ENCODE measurements at regions not wholly inside any gene's neighbourhood (a gene's known extent, or its start where the extent isn't known, plus 50 kb on each side); places are given as distances from the start of the nearest gene placed in this dataset.
"Not testable (repeated sequence)": the region's sequence is repeated elsewhere in the genome, so short reads cannot be mapped to it uniquely, and the experiment has no call there.

GRCh38 chrX:50980251-50980650 is 69.7 kb downstream of the BMP15 start:
- H3K36me3 Mint-ChIP-seq (ENCODE audit: low read depth): no peaks in the 10 kb centered on the region
- ATAC-seq (ENCODE audit: low read depth): no peak
- no peak overlapping the region for H3K4me3 Mint-ChIP-seq
- no peaks in the 10 kb centered on the region for H3K9me3 Mint-ChIP-seq
- POLR2A ChIA-PET: no interaction called here
- H3K27ac Mint-ChIP-seq: no peak overlapping the region
- intact Hi-C loops (cut with micrococcal nuclease): no loop called here
- CTCF ChIA-PET: no interaction called here
- TF ChIP-seq, protein P1, sequence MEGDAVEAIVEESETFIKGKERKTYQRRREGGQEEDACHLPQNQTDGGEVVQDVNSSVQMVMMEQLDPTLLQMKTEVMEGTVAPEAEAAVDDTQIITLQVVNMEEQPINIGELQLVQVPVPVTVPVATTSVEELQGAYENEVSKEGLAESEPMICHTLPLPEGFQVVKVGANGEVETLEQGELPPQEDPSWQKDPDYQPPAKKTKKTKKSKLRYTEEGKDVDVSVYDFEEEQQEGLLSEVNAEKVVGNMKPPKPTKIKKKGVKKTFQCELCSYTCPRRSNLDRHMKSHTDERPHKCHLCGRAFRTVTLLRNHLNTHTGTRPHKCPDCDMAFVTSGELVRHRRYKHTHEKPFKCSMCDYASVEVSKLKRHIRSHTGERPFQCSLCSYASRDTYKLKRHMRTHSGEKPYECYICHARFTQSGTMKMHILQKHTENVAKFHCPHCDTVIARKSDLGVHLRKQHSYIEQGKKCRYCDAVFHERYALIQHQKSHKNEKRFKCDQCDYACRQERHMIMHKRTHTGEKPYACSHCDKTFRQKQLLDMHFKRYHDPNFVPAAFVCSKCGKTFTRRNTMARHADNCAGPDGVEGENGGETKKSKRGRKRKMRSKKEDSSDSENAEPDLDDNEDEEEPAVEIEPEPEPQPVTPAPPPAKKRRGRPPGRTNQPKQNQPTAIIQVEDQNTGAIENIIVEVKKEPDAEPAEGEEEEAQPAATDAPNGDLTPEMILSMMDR (IDR thresholded peaks at IDR 0.05): no peak
- no peaks in the 10 kb centered on the region for H3K27me3 Mint-ChIP-seq
- no peak for DNase-seq
- no peaks in the 10 kb centered on the region for H3K4me1 Mint-ChIP-seq

- TF ChIP-seq, protein P1 (IDR thresholded peaks at IDR 0.05): no peak
- no peak overlapping the region for H3K4me3 Mint-ChIP-seq
- no peaks in the 10 kb centered on the region for H3K4me1 Mint-ChIP-seq
- DNase-seq: no peak
- H3K9me3 Mint-ChIP-seq: no peaks in the 10 kb centered on the region
- intact Hi-C loops (cut with micrococcal nuclease): loop anchor here (2.0 kb wide), 1 partner anchor 296 kb away; no protein-coding TSS in a partner anchor
- CTCF ChIA-PET: interaction anchor here (0.7 kb wide), 1 partner anchor 11 kb away, joined by 3 read pairs; no protein-coding TSS in a partner anchor
- H3K27ac Mint-ChIP-seq: no peak overlapping the region
- H3K27me3 Mint-ChIP-seq: no peaks in the 10 kb centered on the region
- H3K36me3 Mint-ChIP-seq (ENCODE audit: low read depth): no peaks in the 10 kb centered on the region
- no peak for ATAC-seq (ENCODE audit: low read depth)
- POLR2A ChIA-PET: no interaction called here
Observed at GRCh38 chrX:50988649-50989048, 78.1 kb downstream of the BMP15 start.

DNA sequence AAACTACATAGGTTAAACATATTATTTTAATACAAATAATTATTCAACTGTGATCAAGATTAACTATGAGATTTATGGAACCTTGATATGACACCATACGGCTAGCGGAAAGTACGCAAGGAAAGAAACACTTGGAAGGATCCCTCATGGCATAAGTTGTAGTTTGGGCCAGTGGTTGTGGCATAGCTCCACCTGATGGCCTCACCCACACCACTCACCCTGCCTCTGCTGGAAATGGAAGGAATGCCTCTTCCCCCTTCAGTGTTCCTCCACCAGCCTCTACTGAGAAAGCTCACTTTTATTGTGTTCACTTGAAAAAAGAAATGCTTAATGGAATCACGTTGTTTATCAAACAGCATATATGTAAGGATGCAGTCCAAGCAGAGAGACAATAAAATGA is 86.4 kb downstream of the BMP15 start:
- Mint-ChIP-seq H3K36me3 (ENCODE audit: low read depth) (no peaks in the 10 kb centered on the region), H3K27me3 (no peaks in the 10 kb centered on the region), H3K4me3 (no peak overlapping the region), H3K4me1 (no peaks in the 10 kb centered on the region), H3K27ac (no peak overlapping the region), H3K9me3 (no peaks in the 10 kb centered on the region)
- CTCF ChIA-PET: no interaction called here
- TF ChIP-seq, protein P1 (IDR thresholded peaks at IDR 0.05): no peak
- intact Hi-C loops (cut with micrococcal nuclease): no loop called here
- DNase-seq (no peak), ATAC-seq (ENCODE audit: low read depth) (no peak)
- POLR2A ChIA-PET: no interaction called here

DNA sequence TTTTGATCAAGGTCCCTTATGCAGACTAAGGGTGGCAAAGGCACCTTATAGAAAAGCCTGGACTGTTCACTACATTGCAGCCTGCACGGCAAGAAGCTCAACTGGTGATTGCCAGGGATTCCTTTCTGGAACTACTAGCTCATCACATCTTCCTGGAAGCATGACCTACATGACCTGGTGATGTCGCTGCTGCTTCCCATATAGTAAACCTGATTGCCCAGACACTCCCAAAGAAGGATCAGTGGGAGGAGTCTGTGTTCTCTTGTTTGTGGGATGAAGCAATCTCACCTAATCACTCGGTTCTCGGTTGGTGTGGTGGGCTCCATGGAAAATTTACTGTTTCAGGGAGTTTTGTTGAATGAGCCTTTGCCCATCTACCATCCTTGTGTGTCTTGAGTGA is 89.8 kb downstream of the BMP15 start:
- DNase-seq; H3K9me3 Mint-ChIP-seq; CTCF ChIA-PET; H3K27ac Mint-ChIP-seq; H3K4me1 Mint-ChIP-seq; H3K4me3 Mint-ChIP-seq; H3K36me3 Mint-ChIP-seq (ENCODE audit: low read depth); ATAC-seq (ENCODE audit: low read depth); H3K27me3 Mint-ChIP-seq; intact Hi-C loops (cut with micrococcal nuclease); POLR2A ChIA-PET: not testable (repeated sequence)

GRCh38 chrX:51001733-51002632 is 91.4 kb downstream of the BMP15 start:
- H3K27ac Mint-ChIP-seq; intact Hi-C loops (cut with micrococcal nuclease); POLR2A ChIA-PET; H3K4me1 Mint-ChIP-seq; H3K27me3 Mint-ChIP-seq; H3K4me3 Mint-ChIP-seq; H3K36me3 Mint-ChIP-seq (ENCODE audit: low read depth); CTCF ChIA-PET; H3K9me3 Mint-ChIP-seq; ATAC-seq (ENCODE audit: low read depth); DNase-seq: not testable (repeated sequence)

DNA sequence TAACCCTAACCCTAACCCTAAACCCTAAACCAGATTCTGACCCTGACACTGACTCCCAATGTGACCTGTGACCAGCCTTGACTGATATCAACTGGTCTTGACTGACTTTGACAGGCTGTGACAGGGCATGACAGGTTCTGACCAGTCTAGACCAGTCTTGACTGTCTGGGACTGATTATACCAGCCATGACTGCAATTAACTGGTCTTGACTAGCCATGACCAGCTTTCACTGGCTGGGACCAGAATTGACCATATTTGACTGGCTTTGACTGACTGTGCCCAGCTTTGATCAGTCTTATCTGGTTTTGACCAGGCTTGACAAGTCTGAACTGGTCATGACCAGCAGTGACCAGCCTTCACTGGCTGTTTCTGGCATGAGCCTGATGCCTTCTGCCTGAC is 95.5 kb downstream of the BMP15 start:
- intact Hi-C loops (cut with micrococcal nuclease): no loop called here
- DNase-seq (no peak), ATAC-seq (ENCODE audit: low read depth) (no peak)
- Mint-ChIP-seq H3K27me3 (no peaks in the 10 kb centered on the region), H3K9me3 (no peaks in the 10 kb centered on the region), H3K36me3 (ENCODE audit: low read depth) (no peaks in the 10 kb centered on the region), H3K4me3 (no peak overlapping the region), H3K4me1 (no peaks in the 10 kb centered on the region), H3K27ac (no peak overlapping the region)
- TF ChIP-seq, protein P1 (IDR thresholded peaks at IDR 0.05): no peak
- ChIA-PET POLR2A (no interaction called here), CTCF (no interaction called here)

Measured in activated B cell treated with CpG ODN at 0.5 μM for 24 hours (primary cell).